Fibroblast of lung (primary cell): ENCODE measurements at regions not wholly inside any gene's neighbourhood (a gene's known extent, or its start where the extent isn't known, plus 50 kb on each side); places are given as distances from the start of the nearest gene placed in this dataset.

ENCODE experiments used
- EZH2 ChIP-seq: IDR thresholded peaks from 2 replicates; pipeline ENCODE4 v1.5.1; 2012; ENCODE audit warnings: low read length, control low read depth, mild to moderate bottlenecking; ENCODE audit errors: missing control alignments
- TF ChIP-seq, protein P1 (sequence below), 2 donors: IDR thresholded peaks in 1 of 2; conservative IDR thresholded peaks in 1 of 2; 1 replicate in 1 of 2; 2 replicates in 1 of 2; pipeline ENCODE4 v1.5.1; 2011 to 2012; ENCODE audit warnings: low read length in 2 of 2, control low read depth in 1 of 2, inconsistent platforms in 1 of 2, low read depth in 1 of 2, mild to moderate bottlenecking in 1 of 2

- TF ChIP-seq, protein P1, sequence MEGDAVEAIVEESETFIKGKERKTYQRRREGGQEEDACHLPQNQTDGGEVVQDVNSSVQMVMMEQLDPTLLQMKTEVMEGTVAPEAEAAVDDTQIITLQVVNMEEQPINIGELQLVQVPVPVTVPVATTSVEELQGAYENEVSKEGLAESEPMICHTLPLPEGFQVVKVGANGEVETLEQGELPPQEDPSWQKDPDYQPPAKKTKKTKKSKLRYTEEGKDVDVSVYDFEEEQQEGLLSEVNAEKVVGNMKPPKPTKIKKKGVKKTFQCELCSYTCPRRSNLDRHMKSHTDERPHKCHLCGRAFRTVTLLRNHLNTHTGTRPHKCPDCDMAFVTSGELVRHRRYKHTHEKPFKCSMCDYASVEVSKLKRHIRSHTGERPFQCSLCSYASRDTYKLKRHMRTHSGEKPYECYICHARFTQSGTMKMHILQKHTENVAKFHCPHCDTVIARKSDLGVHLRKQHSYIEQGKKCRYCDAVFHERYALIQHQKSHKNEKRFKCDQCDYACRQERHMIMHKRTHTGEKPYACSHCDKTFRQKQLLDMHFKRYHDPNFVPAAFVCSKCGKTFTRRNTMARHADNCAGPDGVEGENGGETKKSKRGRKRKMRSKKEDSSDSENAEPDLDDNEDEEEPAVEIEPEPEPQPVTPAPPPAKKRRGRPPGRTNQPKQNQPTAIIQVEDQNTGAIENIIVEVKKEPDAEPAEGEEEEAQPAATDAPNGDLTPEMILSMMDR (conservative IDR thresholded peaks at IDR 0.05 in 1 of 2, IDR thresholded peaks at IDR 0.05 in 1 of 2; ENCODE audit: low read depth in 1 of 2, low read length in 2 of 2), result no peak
- no peak for TF ChIP-seq EZH2
Observed at GRCh38 chr13:31048521-31048920, 113.2 kb downstream of the HSPH1 start.
